GM19372 (cell line): ENCODE measurements at regions not wholly inside any gene's neighbourhood (a gene's known extent, or its start where the extent isn't known, plus 50 kb on each side); places are given as distances from the start of the nearest gene placed in this dataset.

Experiments used
- ATAC-seq: cut with Tn5 transposase; IDR thresholded peaks from one replicate; pipeline ENCODE4 v1.9.1; 2021; ENCODE audit warnings: mild to moderate bottlenecking, low read depth, moderate library complexity; ENCODE audit not compliant: unreplicated experiment

GRCh38 chr2:52128081-52128480 lies 1096.1 kb upstream of the NRXN1 start:
- ATAC-seq, result no peak

GRCh38 chr2:52127527-52127926 lies 1095.6 kb upstream of the NRXN1 start:
- no peak for ATAC-seq

DNA sequence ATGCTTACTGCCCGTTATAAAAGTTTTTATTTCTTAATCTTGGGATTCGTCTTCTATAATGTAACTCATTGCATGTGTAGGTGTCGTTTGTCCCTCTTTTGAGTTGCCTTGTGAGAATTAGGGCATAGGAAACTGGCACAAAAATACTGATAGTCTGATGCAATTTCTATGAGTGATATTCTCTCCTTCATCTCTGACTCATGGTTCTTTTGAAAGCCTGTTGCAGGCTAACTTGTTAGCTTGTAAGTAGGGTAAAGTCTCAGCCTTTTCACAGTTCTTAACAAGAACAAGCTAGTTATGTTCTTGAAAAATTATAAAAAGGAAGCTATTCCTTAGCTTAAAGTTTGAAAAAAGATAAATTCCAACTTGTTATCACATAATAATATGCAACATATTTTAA lies 1085.4 kb upstream of the NRXN1 start:
- ATAC-seq, result no peak

DNA sequence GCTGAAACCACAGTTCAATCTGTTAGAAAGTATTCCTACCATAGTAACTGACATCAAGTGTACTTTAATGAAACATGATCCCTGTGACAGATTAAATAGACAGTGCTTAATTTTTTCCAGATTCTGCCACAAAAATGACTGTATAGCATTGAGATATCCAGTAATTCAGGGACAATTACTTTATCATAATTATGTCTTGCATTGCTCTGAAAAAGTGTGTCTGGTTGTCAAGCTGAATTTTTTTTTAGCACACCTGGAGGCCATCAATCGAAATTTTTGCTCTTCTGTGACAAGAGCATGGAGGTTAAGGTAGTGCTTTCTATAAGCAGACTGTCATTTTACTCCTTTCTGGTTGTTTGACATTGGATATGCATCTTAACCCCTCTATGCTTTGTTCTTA lies 1083.8 kb upstream of the NRXN1 start:
- ATAC-seq, result no peak

- ATAC-seq, result no peak
Measured at GRCh38 chr2:52113338-52113737, 1081.4 kb upstream of the NRXN1 start.

DNA sequence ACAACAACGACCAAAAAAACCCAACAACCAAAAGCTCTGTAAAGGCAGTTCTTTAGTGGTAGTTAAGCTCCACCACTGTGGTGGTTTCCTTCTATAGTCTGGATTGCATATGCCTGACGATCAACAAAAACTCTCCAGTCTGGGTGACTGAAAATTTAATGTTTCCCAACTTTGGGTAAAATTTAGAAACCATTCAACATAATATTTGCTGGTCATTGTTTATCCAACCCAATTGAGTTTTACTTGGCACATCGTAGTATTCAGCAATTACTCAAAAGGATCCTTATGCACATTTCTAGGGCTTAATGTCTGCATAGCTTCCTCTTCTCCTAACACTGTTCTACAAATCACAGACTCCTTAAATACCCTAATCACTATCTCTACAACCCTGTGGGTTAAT lies 1080.2 kb upstream of the NRXN1 start:
- no peak for ATAC-seq

- ATAC-seq, result no peak
Measured at GRCh38 chr2:52107124-52107523, 1075.2 kb upstream of the NRXN1 start.

- ATAC-seq, result no peak
Measured at GRCh38 chr2:52097071-52097470, 1065.1 kb upstream of the NRXN1 start.

DNA sequence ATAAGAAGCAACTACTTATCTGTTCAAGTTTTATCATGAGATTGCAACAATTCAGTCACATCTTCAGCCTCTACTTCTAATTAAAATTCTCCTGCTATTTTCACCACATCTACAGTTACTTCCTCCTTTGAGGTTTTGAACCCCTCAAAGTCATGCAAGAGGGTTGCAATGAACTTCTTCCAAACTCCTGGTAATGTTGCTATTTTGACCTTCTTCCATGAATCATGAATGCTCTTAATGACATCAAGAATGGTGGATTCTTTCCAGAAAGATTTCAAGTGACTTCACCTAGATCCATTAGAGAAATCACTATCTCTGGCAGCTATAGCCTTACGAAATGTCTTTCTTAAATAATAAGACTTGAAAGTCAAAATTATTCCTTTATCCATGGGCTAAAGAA lies 1052.8 kb upstream of the NRXN1 start:
- ATAC-seq, result no peak

DNA sequence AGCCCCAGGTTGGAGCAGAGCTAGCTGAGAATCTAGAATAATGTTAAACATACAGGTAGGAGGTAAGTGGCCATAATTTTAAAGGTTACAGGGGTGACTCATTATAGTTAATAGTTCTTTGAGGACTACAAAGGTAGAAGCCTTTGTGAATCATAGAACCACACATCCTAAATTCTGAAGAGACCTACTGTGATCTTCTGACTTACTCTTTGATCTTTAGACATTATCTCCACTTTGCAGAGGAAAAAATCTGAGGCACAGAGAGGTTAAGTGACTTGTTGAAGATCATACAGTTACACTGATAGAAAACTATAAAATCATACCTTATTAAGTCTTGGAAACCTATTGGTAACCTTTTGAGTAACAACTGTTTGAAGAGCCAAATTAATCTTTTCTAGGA lies 1051.3 kb upstream of the NRXN1 start:
- no peak for ATAC-seq

- no peak for ATAC-seq
Measured at GRCh38 chr2:52082646-52083045, 1050.7 kb upstream of the NRXN1 start.

DNA sequence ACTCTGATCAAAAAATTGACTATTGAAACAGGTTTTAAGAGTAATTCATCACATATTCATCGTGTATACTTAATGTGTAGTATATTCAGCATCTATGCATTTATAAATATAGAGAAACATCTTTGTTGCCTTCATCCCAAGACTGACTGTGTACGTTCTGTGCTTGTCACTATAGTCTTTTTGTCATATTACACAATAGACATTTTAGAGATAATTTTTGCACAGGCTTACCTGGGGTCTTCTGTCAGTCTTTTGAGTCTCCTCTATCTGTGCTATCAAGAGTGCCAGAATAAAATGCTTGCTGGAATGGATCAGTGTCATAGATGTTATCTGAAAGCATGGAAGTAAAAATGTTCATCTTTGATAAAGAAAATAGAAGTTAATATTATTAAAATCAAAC lies 1047.7 kb upstream of the NRXN1 start:
- no peak for ATAC-seq

DNA sequence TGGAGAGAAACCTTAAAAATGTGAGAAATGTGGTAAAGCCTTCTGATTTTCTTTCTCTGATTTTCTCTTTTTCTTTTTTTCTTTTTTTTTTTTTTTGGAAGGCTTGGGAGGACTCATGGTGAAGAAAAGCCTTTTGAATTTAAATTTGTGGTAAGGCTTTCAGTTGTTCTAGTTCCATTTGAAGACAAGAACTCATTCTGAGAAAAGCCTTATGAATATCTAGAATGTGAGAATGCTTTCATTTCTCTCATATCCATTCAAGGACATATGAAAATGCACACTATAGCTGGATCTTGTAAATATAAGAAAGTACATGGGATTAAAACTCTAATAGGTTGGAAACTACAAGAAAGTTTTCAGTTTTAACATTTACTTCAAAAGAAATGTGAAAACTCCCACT lies 1045.2 kb upstream of the NRXN1 start:
- no peak for ATAC-seq

- ATAC-seq, result no peak
Measured at GRCh38 chr2:52074130-52074719, 1042.3 kb upstream of the NRXN1 start.

- no peak for ATAC-seq
Measured at GRCh38 chr2:52072949-52073348, 1041.0 kb upstream of the NRXN1 start.

- ATAC-seq, result no peak
Measured at GRCh38 chr2:52070665-52071064, 1038.7 kb upstream of the NRXN1 start.

- no peak for ATAC-seq
Measured at GRCh38 chr2:52064234-52064633, 1032.3 kb upstream of the NRXN1 start.

GRCh38 chr2:52054824-52055223 lies 1022.9 kb upstream of the NRXN1 start:
- ATAC-seq, result no peak

DNA sequence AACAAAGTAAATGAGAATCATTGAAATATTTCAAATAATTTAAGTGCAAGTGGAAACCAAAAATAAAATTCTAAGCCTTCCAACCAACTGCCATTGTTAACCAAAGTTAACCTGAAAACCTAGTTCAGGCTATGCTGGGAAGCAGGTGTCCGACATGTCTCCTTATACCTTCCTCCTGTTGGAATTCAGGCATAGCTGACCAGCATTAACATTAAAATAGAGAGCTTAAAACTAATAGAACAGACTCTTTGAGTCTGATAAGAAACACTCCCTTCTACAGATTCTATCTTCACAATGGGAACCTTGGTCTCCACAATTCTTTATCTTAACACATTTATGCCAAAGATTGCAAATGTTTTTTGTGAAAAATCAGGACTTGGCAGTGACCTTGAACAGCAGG lies 1004.9 kb upstream of the NRXN1 start:
- no peak for ATAC-seq

DNA sequence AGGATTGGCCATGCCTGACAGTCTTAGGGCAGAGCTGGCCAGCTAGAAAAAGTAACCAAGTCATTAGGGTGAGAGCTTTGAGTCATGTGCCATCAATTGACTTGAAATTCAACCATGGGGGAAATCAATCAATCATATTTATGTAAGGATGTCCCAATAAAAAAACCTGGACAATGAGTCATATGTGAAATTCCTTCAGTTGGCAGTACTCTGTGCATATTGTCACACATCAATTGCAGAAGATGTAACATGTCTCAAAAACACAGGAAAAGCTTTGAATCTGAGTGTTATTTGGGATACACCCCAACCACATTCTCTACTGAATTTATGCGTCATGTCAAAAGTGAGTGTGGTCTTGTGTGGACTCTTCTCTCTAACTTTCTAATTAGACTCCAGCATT lies 1004.1 kb upstream of the NRXN1 start:
- ATAC-seq, result no peak

DNA sequence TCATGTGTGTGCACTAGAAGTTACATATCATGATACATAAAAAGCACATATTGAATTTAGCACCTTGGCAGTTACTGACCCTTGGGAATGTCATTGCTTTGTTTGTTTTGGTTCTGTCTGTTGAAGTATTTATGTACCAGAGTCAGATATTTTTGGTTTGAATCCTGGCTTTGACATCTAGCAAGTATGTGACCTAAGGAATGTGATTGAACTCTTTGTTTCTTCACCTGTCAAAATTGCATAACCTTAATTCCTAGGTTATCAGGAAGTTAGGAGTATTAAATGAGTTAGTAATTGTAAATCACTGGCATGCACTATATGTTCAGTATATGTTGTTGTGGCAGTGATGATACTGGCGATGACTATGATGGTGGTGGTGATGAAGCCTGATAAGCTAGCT lies 1003.5 kb upstream of the NRXN1 start:
- no peak for ATAC-seq

- ATAC-seq, result no peak
Measured at GRCh38 chr2:52034706-52035105, 1002.8 kb upstream of the NRXN1 start.

DNA sequence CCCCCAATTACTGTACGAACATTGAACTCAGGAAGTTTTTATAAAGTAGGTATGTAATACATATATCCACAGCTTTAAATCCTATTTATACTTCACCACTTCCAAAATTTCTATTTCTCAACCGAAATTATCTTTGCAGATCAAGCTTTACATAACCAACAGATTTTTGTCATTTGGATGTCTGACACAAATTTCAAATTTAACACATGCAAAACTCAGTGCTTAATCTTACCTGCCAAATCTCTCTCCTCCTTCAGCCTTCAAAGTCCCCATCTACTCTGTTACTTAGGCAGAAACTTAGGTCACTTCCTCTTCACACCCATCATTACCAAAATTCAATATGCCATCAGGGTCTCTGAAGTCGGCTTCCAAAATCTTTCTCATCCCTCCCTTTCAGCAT lies 990.1 kb upstream of the NRXN1 start:
- ATAC-seq, result no peak
